ENCODE measurements at regions not wholly inside any gene's neighbourhood (a gene's known extent, or its start where the extent isn't known, plus 50 kb on each side); places are given as distances from the start of the nearest gene placed in this dataset.
A peak's percentile ranks its signal among the peaks of the same experiment; 100 is the strongest.
"Not testable (repeated sequence)": the region's sequence is repeated elsewhere in the genome, so short reads cannot be mapped to it uniquely, and the experiment has no call there.

DNA sequence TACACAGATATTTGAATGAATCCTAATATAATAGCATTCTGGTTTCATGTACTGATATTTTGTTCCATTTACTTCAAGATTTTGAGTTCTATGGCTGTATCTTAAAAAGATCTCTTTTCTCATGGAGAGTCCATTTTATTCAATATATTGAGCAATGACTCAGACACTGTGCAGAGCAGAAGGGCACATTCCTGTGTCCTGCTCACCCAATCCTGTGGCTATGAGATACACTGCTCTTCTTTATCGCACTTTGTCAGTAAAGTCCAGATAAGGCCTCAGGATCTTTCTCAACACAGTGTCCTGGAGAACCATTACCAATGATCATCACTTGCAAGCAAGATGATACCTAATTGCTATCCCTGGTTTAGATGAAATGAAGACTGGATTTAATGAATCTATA, 155.0 kb downstream of the CYSLTR2 start:
- no peak for DNase-seq (ENCODE audit: low spot score)

- no peak for DNase-seq (ENCODE audit: low spot score)
Measured at GRCh38 chr13:48810013-48810412, 156.3 kb downstream of the CYSLTR2 start.

- DNase-seq (ENCODE audit: low spot score): no peak
Measured at GRCh38 chr13:48813518-48813917, 159.8 kb downstream of the CYSLTR2 start.

DNA sequence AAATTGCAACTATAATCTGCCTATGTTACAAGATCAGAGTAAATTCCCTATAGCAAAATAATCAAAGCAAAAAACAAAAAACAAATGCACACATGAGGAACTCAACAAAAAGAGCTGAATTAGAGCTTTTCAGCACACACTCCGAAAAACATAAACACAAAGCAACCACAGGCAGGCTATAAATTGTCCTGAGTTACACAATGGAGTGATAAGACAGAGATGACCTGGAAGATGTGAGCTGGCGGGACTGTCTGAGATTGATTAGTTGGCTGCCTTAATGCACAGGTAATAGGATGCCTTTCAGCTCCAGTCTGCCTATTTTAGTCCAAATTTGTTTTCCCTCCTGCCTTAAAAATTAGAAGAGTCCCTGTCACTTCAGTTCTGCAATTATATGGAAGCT, 159.0 kb upstream of the FNDC3A start:
- no peak for DNase-seq (ENCODE audit: low spot score)

- no peak for DNase-seq (ENCODE audit: low spot score)
Measured at GRCh38 chr13:48817166-48817802, 158.4 kb upstream of the FNDC3A start.

DNA sequence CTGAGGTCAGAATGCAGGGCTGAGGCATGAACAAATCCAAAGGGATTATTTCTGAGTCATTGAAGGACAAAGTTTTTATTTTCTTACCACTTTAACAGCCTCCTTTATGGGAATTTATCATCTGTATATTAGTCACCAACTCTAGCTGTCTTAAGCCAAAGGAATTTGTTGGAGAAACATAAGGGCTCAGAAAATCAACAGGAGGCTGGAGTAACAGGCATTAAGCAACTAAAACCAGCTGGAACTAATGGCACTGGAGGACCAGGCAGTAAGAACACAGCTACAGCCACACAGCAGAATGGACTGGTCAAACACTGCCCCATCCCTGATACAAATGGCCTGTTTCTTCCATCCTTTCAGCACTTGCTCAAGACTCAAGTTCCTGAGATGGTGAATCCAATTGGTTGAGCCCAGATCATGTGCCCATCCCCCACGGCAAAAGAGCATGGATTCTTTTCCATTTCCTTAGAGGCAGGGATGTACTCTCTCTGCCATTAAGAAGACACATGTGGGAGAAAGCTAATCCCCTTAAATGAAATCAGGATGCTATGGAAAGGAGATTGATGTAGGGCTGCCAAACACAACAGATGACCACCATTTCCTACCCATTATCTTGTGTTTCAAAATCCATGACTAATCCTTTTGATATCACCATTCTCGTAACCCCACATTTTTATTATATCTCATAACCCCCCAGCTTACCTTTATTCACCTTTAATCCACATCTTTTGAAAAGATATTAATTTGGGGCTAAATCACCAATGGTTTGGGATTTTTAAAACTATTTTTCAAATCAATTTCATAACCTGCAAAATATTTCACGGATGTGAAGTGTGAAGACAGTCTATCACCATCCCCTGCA, 157.0 kb upstream of the FNDC3A start:
- DNase-seq (ENCODE audit: low spot score): no peak

DNA sequence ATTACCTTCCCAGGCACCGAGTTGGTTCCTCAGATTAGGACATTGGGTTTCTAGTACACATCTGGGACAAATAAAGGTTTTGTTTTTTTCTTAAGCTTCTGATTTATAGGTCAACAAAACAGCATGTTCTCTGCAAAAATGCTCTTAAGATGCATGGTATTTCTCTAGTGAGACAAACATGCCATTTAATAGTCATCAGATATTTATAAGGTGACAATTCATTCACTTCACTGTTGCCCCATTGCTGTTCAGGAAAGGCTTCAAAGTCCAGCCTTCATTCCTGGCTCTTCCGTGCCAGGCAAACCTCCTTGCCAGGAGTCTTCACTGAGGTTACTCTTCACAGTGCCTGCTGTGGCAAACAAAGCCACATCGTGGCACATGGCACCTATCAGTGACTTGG, 156.3 kb upstream of the FNDC3A start:
- no peak for DNase-seq (ENCODE audit: low spot score)

DNA sequence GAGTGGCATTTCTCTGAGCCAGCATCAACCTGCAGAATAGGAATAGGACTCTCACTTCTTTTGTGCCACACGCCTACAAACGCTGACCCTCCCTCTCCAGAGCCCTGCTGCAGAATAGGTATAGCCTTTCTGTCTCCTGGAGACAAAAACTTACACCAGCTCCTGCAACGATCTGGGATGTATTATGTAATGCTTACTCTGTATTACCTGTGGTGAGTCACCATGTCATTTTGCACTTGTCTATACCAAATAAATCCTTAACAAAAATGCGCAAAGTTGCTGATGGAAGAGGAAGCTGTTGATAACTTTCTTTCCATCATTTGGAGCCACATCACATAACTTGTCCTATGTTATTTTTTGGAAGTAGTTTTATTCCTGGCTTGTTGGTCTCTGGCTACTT, 155.8 kb upstream of the FNDC3A start:
- no peak for DNase-seq (ENCODE audit: low spot score)

- DNase-seq (ENCODE audit: low spot score): not testable (repeated sequence)
Measured at GRCh38 chr13:48823526-48823925, 152.2 kb upstream of the FNDC3A start.

- DNase-seq (ENCODE audit: low spot score): no peak
Measured at GRCh38 chr13:48826039-48826438, 149.7 kb upstream of the FNDC3A start.

DNA sequence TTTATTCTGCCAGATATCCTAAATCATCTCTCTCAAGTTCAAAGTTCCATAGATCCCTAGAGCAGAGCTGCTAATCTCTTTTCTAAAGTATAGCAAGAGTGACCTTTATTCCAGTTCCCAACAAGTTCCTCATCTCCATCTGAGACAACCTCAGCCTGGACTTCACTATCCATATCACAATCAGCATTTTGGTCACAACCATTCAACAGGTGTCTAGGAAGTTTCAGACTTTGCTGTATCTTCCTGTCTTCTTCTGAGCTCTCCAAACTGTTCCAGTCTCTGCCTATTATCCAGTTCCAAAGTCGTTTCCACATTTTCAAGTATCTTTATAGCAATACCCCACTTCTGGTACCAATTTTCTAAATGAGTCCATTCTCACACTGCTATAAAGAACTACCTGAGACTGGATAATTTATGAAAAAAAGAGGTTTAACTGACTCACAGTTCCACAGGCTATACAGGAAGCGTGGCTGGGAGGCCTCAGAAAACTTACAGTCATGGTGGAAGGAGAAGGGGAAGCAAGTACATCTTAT, 148.7 kb upstream of the FNDC3A start:
- not testable (repeated sequence) for DNase-seq (ENCODE audit: low spot score)

GRCh38 chr13:48827709-48828108, 148.0 kb upstream of the FNDC3A start:
- DNase-seq (ENCODE audit: low spot score): no peak

DNA sequence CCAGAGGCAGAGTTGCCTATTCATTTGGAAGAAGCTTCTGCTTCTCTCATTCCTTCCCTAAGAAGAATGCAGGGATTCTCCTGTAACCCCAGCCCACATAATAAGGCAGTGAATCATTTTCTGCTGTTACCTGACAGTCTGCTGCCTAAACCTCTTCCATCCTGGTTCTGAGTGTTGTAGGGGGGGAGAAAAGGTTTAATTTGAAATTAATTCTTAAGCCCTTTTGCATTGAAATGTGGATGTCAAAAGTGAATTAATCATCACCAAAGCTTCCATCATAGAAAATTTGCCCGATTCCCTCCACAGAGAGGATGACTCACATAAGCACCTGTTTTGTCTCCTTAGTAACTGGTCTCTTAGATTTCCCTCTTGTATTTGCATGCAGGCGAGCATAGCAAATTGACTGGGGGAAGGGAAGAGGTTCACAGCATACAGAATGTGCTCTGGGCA, 146.7 kb upstream of the FNDC3A start:
- DNase-seq (ENCODE audit: low spot score): peak; percentile 14

DNA sequence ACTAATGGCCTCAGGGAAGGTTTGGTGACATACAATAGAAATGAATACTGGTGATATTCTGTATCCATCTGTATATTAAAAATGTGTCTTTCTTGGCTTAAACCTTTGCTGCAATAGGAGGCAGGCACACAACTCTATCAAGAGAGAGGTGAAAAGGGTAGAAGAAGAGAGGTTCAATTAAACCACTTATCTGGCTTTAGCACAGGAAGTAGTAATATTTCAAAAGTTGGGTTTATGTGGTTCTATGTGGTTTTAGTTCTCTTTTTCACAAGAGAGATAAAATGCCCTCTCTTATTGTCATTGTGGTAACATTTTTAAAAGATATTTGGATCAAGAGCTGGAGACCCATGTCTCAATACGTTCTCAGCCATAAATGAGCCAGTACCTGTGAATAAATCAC, 146.2 kb upstream of the FNDC3A start:
- no peak for DNase-seq (ENCODE audit: low spot score)

GRCh38 chr13:48831248-48831647, 144.5 kb upstream of the FNDC3A start:
- no peak for DNase-seq (ENCODE audit: low spot score)

- no peak for DNase-seq (ENCODE audit: low spot score)
Measured at GRCh38 chr13:48833412-48833811, 142.3 kb upstream of the FNDC3A start.

GRCh38 chr13:48835326-48835725, 140.4 kb upstream of the FNDC3A start:
- DNase-seq (ENCODE audit: low spot score): not testable (repeated sequence)

DNA sequence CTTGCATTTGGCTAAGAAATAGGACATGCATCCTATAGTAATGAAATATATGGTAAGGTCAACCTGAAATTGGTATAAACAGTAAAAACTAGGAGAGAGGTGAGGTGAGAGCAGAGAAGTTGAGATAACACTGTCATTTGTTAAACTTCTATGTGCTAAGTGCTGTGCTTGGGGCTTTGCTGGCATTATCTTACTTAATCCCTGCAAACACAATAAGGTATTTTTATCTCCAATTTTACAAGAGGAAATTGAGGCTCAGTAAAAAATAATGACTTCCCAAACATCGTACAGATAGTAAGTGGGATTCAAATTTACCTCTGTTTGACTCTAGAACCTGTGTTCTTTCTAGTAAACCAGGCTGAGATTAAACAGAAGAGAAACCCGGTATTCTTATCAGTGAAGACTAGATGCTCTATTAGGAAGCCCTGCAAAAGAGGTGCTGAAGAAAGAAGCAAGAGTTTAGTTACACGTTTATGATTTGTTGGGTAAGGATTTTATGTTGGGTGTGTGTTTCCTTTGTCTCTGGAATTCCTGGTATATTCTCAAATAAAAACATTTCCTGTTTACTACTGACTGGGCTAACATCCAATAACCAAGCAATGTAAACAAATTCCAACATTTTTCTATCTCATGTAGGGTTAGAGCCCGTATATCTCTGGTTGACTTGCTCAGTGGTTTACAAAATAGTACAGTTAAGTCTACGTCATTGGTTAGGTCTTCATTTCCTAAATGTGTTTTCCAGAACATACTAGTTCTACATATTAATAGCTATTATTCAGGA, 137.3 kb upstream of the FNDC3A start:
- no peak for DNase-seq (ENCODE audit: low spot score)

- no peak for DNase-seq (ENCODE audit: low spot score)
Measured at GRCh38 chr13:48839171-48839570, 136.5 kb upstream of the FNDC3A start.

- DNase-seq (ENCODE audit: low spot score): no peak
Measured at GRCh38 chr13:48840366-48840765, 135.3 kb upstream of the FNDC3A start.

- no peak for DNase-seq (ENCODE audit: low spot score)
Measured at GRCh38 chr13:48842316-48842715, 133.4 kb upstream of the FNDC3A start.

GRCh38 chr13:48843630-48844380, 131.9 kb upstream of the FNDC3A start:
- DNase-seq (ENCODE audit: low spot score): no peak
